Epithelial cell of esophagus (primary cell): ENCODE measurements at regions not wholly inside any gene's neighbourhood (a gene's known extent, or its start where the extent isn't known, plus 50 kb on each side); places are given as distances from the start of the nearest gene placed in this dataset.
A peak's percentile ranks its signal among the peaks of the same experiment; 100 is the strongest.

Experiments used
- DNase-seq: peaks from one replicate; pipeline ENCODE4 v3.0.0; 2010; ENCODE audit warnings: low read depth
- H3K4me3 ChIP-seq: 2 replicates; pipeline ENCODE4 v1.5.1; 2011; ENCODE audit warnings: mild to moderate bottlenecking, low read length, control low read depth
- CTCF ChIP-seq: IDR thresholded peaks from 2 replicates; pipeline ENCODE4 v1.5.1; 2011; ENCODE audit warnings: low read depth, mild to moderate bottlenecking, low read length, control low read depth, inconsistent platforms; ENCODE audit not compliant: insufficient read depth; ENCODE audit errors: missing control alignments

- TF ChIP-seq CTCF, result no peak
- H3K4me3 ChIP-seq, result peak overlapping the region; percentile 48
- DNase-seq, result peak; percentile 85
Measured at GRCh38 chr19:33905937-33906577, 109.4 kb downstream of the KCTD15 start.

GRCh38 chr19:33906578-33907335 is 110.1 kb downstream of the KCTD15 start:
- DNase-seq, result peak; percentile 72
- no peak for TF ChIP-seq CTCF
- peak overlapping the region; percentile 28 for H3K4me3 ChIP-seq

GRCh38 chr19:33910922-33911321 is 114.3 kb downstream of the KCTD15 start:
- no peak overlapping the region for H3K4me3 ChIP-seq
- DNase-seq, result no peak
- TF ChIP-seq CTCF, result no peak

GRCh38 chr19:33914599-33914998 is 117.9 kb downstream of the KCTD15 start:
- H3K4me3 ChIP-seq, result no peak overlapping the region
- no peak for TF ChIP-seq CTCF
- no peak for DNase-seq

- no peak for DNase-seq
- TF ChIP-seq CTCF, result no peak
- H3K4me3 ChIP-seq, result no peak overlapping the region
Measured at GRCh38 chr19:33916792-33917191, 120.1 kb downstream of the KCTD15 start.

GRCh38 chr19:33919291-33919690 is 122.6 kb downstream of the KCTD15 start:
- DNase-seq, result no peak
- H3K4me3 ChIP-seq, result no peak overlapping the region
- TF ChIP-seq CTCF, result no peak

GRCh38 chr19:33921165-33921564 is 124.5 kb downstream of the KCTD15 start:
- no peak for TF ChIP-seq CTCF
- no peak for DNase-seq
- H3K4me3 ChIP-seq, result no peak overlapping the region
